ENCODE measurements at regions not wholly inside any gene's neighbourhood (a gene's known extent, or its start where the extent isn't known, plus 50 kb on each side); places are given as distances from the start of the nearest gene placed in this dataset.

DNA sequence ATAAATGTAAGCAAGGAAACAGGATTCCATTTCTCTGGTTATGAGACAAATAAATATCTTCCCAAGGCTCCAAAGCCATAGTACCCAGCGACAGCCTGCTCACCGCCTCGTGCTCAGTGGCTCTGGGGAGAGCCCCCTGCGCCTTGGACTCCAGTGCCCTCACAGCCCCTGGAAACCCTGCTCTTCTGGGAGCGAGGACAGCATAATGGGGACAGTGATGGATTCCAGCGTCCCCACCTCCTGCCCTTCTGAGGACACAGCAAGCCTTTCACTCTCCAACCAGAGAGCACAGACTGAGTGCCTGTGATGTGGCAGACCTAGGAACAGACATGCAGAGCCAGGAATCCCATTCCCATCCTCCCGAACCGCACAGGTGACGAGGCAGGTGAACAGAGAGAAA, 660.8 kb downstream of the TBC1D22A start:
- H3K27me3 ChIP-seq = peaks cover 0 to 15% (median 0%) of the 10 kb centered on the region in 3 donors
- no peak for DNase-seq
- no peaks in the 10 kb centered on the region for H3K36me3 ChIP-seq
- H3K4me3 ChIP-seq = no peak overlapping the region
- peaks cover 0 to 2% (median 0%) of the 10 kb centered on the region in 4 donors for H3K9me3 ChIP-seq
- no peaks in the 10 kb centered on the region for H3K4me1 ChIP-seq
- H3K27ac ChIP-seq = no peak overlapping the region
- intact Hi-C loops (cut with DNase I) = no loop called here
- WGBS, 2 donors = 74 to 78% methylated on average over 9 of the region's 9 CpGs
- TF ChIP-seq EP300 (IDR thresholded peaks at IDR 0.05) (no peak), POLR2AphosphoS5 (IDR thresholded peaks at IDR 0.05) (no peak), POLR2A (IDR thresholded peaks at IDR 0.05) (no peak)
- TF ChIP-seq, protein P1, sequence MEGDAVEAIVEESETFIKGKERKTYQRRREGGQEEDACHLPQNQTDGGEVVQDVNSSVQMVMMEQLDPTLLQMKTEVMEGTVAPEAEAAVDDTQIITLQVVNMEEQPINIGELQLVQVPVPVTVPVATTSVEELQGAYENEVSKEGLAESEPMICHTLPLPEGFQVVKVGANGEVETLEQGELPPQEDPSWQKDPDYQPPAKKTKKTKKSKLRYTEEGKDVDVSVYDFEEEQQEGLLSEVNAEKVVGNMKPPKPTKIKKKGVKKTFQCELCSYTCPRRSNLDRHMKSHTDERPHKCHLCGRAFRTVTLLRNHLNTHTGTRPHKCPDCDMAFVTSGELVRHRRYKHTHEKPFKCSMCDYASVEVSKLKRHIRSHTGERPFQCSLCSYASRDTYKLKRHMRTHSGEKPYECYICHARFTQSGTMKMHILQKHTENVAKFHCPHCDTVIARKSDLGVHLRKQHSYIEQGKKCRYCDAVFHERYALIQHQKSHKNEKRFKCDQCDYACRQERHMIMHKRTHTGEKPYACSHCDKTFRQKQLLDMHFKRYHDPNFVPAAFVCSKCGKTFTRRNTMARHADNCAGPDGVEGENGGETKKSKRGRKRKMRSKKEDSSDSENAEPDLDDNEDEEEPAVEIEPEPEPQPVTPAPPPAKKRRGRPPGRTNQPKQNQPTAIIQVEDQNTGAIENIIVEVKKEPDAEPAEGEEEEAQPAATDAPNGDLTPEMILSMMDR (IDR thresholded peaks at IDR 0.05) = no peak

- Histone ChIP-seq H3K4me3 (no peak overlapping the region), H3K27ac (no peak overlapping the region), H3K36me3 (no peaks in the 10 kb centered on the region), H3K9me3 (no peaks in the 10 kb centered on the region), H3K27me3 (peaks cover 0 to 15% (median 0%) of the 10 kb centered on the region in 3 donors), H3K4me1 (no peaks in the 10 kb centered on the region)
- 84 to 88% methylated on average over 10 of the region's 10 CpGs for WGBS, 2 donors
- TF ChIP-seq, protein P1 (IDR thresholded peaks at IDR 0.05) = no peak
- TF ChIP-seq POLR2AphosphoS5 (IDR thresholded peaks at IDR 0.05) (no peak), EP300 (IDR thresholded peaks at IDR 0.05) (no peak), POLR2A (IDR thresholded peaks at IDR 0.05) (no peak)
- intact Hi-C loops (cut with DNase I) = no loop called here
- no peak for DNase-seq
Observed at GRCh38 chr22:47422736-47423135, 660.3 kb downstream of the TBC1D22A start.

DNA sequence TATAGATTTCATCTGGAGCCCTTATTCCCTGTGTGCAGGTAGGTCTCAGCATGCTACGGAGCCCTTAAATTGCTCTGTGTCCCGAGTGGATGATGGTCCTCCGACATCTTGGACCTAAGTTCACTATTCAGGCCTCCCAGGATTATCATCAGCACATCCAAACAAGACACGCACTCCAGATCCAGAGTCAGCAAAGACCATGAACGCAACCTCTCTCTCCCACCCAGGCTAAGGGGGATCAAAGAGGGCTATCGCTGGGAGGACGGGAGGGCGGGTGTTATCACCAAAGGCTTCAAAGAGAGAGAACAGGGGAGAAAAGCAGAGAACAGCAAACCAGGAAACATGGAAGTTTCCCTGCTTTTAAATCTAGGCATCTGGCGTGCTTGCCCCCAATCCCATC, 659.4 kb downstream of the TBC1D22A start:
- Histone ChIP-seq H3K4me1 (no peaks in the 10 kb centered on the region), H3K4me3 (no peak overlapping the region), H3K9me3 (no peaks in the 10 kb centered on the region), H3K36me3 (no peaks in the 10 kb centered on the region), H3K27ac (no peak overlapping the region), H3K27me3 (peaks cover 0 to 15% (median 0%) of the 10 kb centered on the region in 3 donors)
- TF ChIP-seq, protein P1 (IDR thresholded peaks at IDR 0.05) = no peak
- TF ChIP-seq POLR2AphosphoS5 (IDR thresholded peaks at IDR 0.05) (no peak), EP300 (IDR thresholded peaks at IDR 0.05) (no peak), POLR2A (IDR thresholded peaks at IDR 0.05) (no peak)
- WGBS, 2 donors = 85 to 89% methylated on average over 9 of the region's 9 CpGs
- intact Hi-C loops (cut with DNase I) = no loop called here
- no peak for DNase-seq

DNA sequence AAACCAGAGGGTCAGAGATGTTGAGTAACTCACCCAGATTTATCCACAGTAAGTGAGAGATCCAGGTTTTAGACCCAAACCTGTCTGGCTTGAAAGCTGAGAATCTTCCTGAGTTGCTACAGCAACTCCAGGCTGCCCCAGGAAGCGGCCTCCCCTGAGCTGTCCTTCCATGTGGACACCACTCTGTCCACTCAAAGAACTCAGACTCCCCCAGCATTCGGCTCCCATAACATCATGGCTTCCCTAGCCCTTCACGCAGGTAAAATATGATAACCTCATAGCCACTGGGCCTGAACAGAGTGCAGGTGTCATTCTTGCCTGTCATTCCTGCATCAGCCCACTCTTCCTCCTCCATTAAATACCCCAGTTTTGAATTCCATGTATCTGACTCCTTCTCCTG, 657.8 kb downstream of the TBC1D22A start:
- Histone ChIP-seq H3K27ac (no peak overlapping the region), H3K27me3 (peaks cover 0 to 15% (median 0%) of the 10 kb centered on the region in 3 donors), H3K9me3 (no peaks in the 10 kb centered on the region), H3K4me3 (no peak overlapping the region), H3K4me1 (no peaks in the 10 kb centered on the region), H3K36me3 (no peaks in the 10 kb centered on the region)
- 70 to 76% methylated on average over 3 of the region's 3 CpGs for WGBS, 2 donors
- TF ChIP-seq, protein P1 (IDR thresholded peaks at IDR 0.05) = no peak
- TF ChIP-seq POLR2AphosphoS5 (IDR thresholded peaks at IDR 0.05) = no peak
- no peak for TF ChIP-seq EP300 (IDR thresholded peaks at IDR 0.05)
- TF ChIP-seq POLR2A (IDR thresholded peaks at IDR 0.05) = no peak
- intact Hi-C loops (cut with DNase I) = no loop called here
- no peak for DNase-seq

DNA sequence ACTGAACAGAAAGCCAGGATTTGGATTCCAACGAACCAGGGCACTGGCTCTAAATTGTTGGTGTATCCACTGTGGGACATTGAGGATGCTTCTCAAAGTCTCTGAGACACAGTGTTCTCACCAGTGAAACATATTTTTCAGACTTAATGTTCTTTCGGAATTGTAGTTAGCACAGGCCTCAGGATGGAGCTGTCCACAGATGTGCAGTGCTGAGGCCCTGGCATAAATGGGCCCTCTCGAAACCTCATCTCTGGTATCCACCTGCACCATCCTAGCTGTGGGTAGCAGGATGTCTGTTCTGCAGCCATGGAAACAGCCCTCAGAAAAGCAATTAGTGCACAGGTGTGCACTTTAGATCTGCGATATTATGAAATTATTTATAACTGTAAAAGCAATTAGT, 656.8 kb downstream of the TBC1D22A start:
- Histone ChIP-seq H3K9me3 (no peaks in the 10 kb centered on the region), H3K4me1 (no peaks in the 10 kb centered on the region), H3K27ac (no peak overlapping the region), H3K27me3 (peaks cover 0 to 11% (median 0%) of the 10 kb centered on the region in 3 donors), H3K36me3 (no peaks in the 10 kb centered on the region), H3K4me3 (no peak overlapping the region)
- no peak for TF ChIP-seq POLR2AphosphoS5 (IDR thresholded peaks at IDR 0.05)
- TF ChIP-seq, protein P1 (IDR thresholded peaks at IDR 0.05) = no peak
- TF ChIP-seq EP300 (IDR thresholded peaks at IDR 0.05) = no peak
- no peak for TF ChIP-seq POLR2A (IDR thresholded peaks at IDR 0.05)
- DNase-seq = no peak
- intact Hi-C loops (cut with DNase I) = no loop called here
- WGBS, 2 donors = 61 to 72% methylated on average over 4 of the region's 4 CpGs
